B cell (primary cell): ENCODE measurements at regions not wholly inside any gene's neighbourhood (a gene's known extent, or its start where the extent isn't known, plus 50 kb on each side); places are given as distances from the start of the nearest gene placed in this dataset.

Experiments used
- ATAC-seq: fragments of 200-7000 bp; cut with Tn5 transposase; one replicate; pipeline ENCODE4 v1.10.0; 2021; ENCODE audit warnings: low read depth, mild to moderate bottlenecking, moderate number of reproducible peaks, moderate library complexity
- CTCF ChIA-PET: fragments of 350-600 bp; sonication (Branson Sonifier 250); formaldehyde crosslinking; loops from one replicate; lab custom pipeline; 2021; ENCODE audit warnings: antibody characterized with exemption, inconsistent platforms; lab: Charles Lee
- POLR2A ChIA-PET: fragments of 350-600 bp; sonication (Branson Sonifier 250); formaldehyde crosslinking; loops from one replicate; lab custom pipeline; 2021; ENCODE audit warnings: antibody characterized with exemption; lab: Charles Lee
- DNase-seq: peaks from one replicate; pipeline ENCODE4 v3.0.0; 2013
- H2AFZ ChIP-seq: 2 replicates; pipeline ENCODE4 v1.6.1; 2012; ENCODE audit warnings: mild to moderate bottlenecking, low read depth, low read length; ENCODE audit not compliant: insufficient read depth, poor library complexity, severe bottlenecking
- H3K27ac ChIP-seq, 2 donors: 1 replicate in 1 of 2; 2 replicates in 1 of 2; pipeline ENCODE4 v1.5.1; 2012 to 2013; ENCODE audit warnings: low read length in 2 of 2, mild to moderate bottlenecking in 2 of 2, moderate library complexity in 1 of 2
- H3K27me3 ChIP-seq, 4 experiments: fragments of 200-600 bp in 1 of 4; sonication (generic) in 1 of 4; replicated peaks in 1 of 4; 1 replicate in 2 of 4; 2 replicates in 2 of 4; pipeline versions ENCODE4 v1.6.1 to v1.7.0; 2013 to 2016; ENCODE audit warnings: low read length in 3 of 4, mild to moderate bottlenecking in 2 of 4, mixed read lengths in 1 of 4, moderate library complexity in 1 of 4; ENCODE audit not compliant: insufficient read depth in 4 of 4, control insufficient read depth in 3 of 4; ENCODE audit errors: control extremely low read depth in 1 of 4
- H3K36me3 ChIP-seq, 2 experiments: replicated peaks in 1 of 2; 1 replicate in 1 of 2; 2 replicates in 1 of 2; pipeline versions ENCODE4 v1.6.1 to v1.7.1; 2013; ENCODE audit warnings: low read length in 1 of 2; ENCODE audit not compliant: insufficient read depth in 2 of 2, control insufficient read depth in 1 of 2; ENCODE audit errors: control extremely low read depth in 1 of 2, extremely low read depth in 1 of 2
- H3K4me1 ChIP-seq, 2 donors: fragments of 200-600 bp in 1 of 2; sonication (generic) in 1 of 2; 1 replicate in 1 of 2; 2 replicates in 1 of 2; pipeline versions ENCODE4 v1.5.1 to v1.6.1; 2013 to 2017; ENCODE audit warnings: low read length in 2 of 2; ENCODE audit not compliant: control insufficient read depth in 2 of 2, insufficient read depth in 2 of 2
- H3K4me2 ChIP-seq: replicated peaks from 2 replicates; pipeline ENCODE3; 2012; ENCODE audit warnings: mild to moderate bottlenecking, low read depth, low read length; ENCODE audit not compliant: poor library complexity, severe bottlenecking
- H3K4me3 ChIP-seq, 5 experiments: fragments of 200-600 bp in 1 of 5; sonication (generic) in 1 of 5; 1 replicate in 3 of 5; 2 replicates in 2 of 5; pipeline versions ENCODE4 v1.5.1 to v1.7.0; 2011 to 2016; ENCODE audit warnings: low read length in 4 of 5, mild to moderate bottlenecking in 4 of 5, low read depth in 2 of 5, control low read depth in 1 of 5, moderate library complexity in 1 of 5; ENCODE audit not compliant: insufficient read depth in 1 of 5; ENCODE audit errors: control extremely low read depth in 1 of 5, extremely low read depth in 1 of 5
- H3K79me2 ChIP-seq: fragments of 200-600 bp; sonication (generic); one replicate; pipeline ENCODE4 v1.6.0; 2016; ENCODE audit warnings: low read length; ENCODE audit not compliant: control insufficient read depth, insufficient read depth
- H3K9ac ChIP-seq: fragments of 200-600 bp; sonication (generic); 2 replicates; pipeline ENCODE4 v1.6.1; 2017; ENCODE audit warnings: mild to moderate bottlenecking, low read length, moderate library complexity
- H3K9me3 ChIP-seq, 3 donors: one replicate each; pipeline versions ENCODE4 v1.6.1 to v1.7.1; 2013; ENCODE audit warnings: low read length in 2 of 3; ENCODE audit not compliant: control insufficient read depth in 2 of 3, insufficient read depth in 1 of 3; ENCODE audit errors: control extremely low read depth in 1 of 3
- H4K20me1 ChIP-seq: 2 replicates; pipeline ENCODE4 v1.6.0; 2012; ENCODE audit warnings: mild to moderate bottlenecking, low read length; ENCODE audit not compliant: insufficient read depth, control insufficient read depth, poor library complexity, severe bottlenecking
- H3K27ac Mint-ChIP-seq: one replicate; pipeline ENCODE4 v1.8.0; 2021; ENCODE audit warnings: mixed read lengths
- H3K27me3 Mint-ChIP-seq: one replicate; pipeline ENCODE4 v1.8.0; 2021; ENCODE audit warnings: mixed read lengths
- H3K4me1 Mint-ChIP-seq: one replicate; pipeline ENCODE4 v1.8.0; 2021; ENCODE audit warnings: mixed read lengths
- H3K4me3 Mint-ChIP-seq: one replicate; pipeline ENCODE4 v1.8.0; 2021; ENCODE audit warnings: mixed read lengths
- H3K9me3 Mint-ChIP-seq: one replicate; pipeline ENCODE4 v1.8.0; 2022; ENCODE audit warnings: mixed read lengths; ENCODE audit not compliant: insufficient read depth
- EZH2 ChIP-seq: IDR thresholded peaks from 2 replicates; pipeline ENCODE4 v1.6.1; 2012; ENCODE audit warnings: borderline replicate concordance, low read depth, mild to moderate bottlenecking, moderate library complexity, low read length; ENCODE audit not compliant: insufficient read depth, poor library complexity, severe bottlenecking
- intact Hi-C: fragments of 100-400 bp; cut with micrococcal nuclease; formaldehyde crosslinking; loops from one replicate; pipeline ENCODE4 v1.10.0; 2022
- TF ChIP-seq, protein P1 (sequence below): fragments of 200-600 bp; IDR thresholded peaks from one replicate; pipeline ENCODE4 v1.8.0; 2022; ENCODE audit warnings: antibody characterized with exemption, mild to moderate bottlenecking

DNA sequence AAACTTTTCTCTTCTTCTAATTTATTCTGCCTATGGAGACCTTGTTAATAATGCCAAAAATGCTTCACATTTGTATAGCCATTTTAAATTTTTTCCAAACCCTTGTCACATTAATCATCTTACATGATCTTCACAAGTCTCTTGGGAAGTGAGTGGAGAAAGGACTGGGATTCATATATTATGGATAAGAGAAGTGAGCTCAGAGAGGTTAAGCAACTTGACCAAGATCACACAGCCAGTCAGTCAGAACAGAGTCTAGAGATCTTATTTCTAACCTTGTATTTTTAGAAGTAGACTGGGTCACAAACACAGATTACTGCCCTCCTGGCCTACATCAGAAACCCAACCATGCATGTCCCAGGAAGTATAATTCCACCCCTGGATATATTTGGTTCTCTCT is 218.0 kb upstream of the ADRA1B start:
- intact Hi-C loops = no loop called here
- H3K9ac ChIP-seq = no peak overlapping the region
- H3K27me3 ChIP-seq = no peaks in the 10 kb centered on the region
- H3K4me2 ChIP-seq = no peak overlapping the region
- ATAC-seq (no peak), DNase-seq (no peak)
- H3K4me3 ChIP-seq = no peak overlapping the region
- POLR2A ChIA-PET = no interaction called here
- H3K79me2 ChIP-seq = no peaks in the 10 kb centered on the region
- H4K20me1 ChIP-seq = no peaks in the 10 kb centered on the region
- H3K27me3 Mint-ChIP-seq = peaks cover 10% of the 10 kb centered on the region
- no peaks in the 10 kb centered on the region for H3K9me3 ChIP-seq
- no peak overlapping the region for H3K27ac ChIP-seq
- H2AFZ ChIP-seq = no peak overlapping the region
- H3K4me3 Mint-ChIP-seq = no peak overlapping the region
- no peaks in the 10 kb centered on the region for H3K36me3 ChIP-seq
- H3K4me1 Mint-ChIP-seq = peaks cover 4% of the 10 kb centered on the region
- CTCF ChIA-PET = no interaction called here
- H3K27ac Mint-ChIP-seq = no peak overlapping the region
- H3K9me3 Mint-ChIP-seq = no peaks in the 10 kb centered on the region
- TF ChIP-seq EZH2 = no peak
- TF ChIP-seq, protein P1, sequence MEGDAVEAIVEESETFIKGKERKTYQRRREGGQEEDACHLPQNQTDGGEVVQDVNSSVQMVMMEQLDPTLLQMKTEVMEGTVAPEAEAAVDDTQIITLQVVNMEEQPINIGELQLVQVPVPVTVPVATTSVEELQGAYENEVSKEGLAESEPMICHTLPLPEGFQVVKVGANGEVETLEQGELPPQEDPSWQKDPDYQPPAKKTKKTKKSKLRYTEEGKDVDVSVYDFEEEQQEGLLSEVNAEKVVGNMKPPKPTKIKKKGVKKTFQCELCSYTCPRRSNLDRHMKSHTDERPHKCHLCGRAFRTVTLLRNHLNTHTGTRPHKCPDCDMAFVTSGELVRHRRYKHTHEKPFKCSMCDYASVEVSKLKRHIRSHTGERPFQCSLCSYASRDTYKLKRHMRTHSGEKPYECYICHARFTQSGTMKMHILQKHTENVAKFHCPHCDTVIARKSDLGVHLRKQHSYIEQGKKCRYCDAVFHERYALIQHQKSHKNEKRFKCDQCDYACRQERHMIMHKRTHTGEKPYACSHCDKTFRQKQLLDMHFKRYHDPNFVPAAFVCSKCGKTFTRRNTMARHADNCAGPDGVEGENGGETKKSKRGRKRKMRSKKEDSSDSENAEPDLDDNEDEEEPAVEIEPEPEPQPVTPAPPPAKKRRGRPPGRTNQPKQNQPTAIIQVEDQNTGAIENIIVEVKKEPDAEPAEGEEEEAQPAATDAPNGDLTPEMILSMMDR = no peak
- no peaks in the 10 kb centered on the region for H3K4me1 ChIP-seq

DNA sequence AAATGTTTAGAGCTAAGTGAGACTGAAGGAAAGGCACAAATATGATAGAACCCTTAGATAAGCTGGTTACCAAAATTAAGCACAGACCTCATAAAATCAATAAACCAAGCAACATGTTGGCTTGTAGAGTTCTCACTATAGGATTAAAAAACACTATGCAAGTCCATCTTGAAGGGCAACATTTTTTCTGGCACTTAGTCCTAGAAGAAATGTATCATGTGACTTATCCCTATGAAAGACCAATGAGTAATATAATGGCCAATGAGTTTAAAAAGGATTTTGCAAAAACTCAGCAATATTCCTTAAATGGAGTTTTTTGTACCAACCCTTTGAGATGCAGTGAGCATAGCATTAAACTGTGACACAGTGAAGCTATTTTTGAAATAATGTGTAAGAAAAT is 216.3 kb upstream of the ADRA1B start:
- H3K27ac Mint-ChIP-seq = no peak overlapping the region
- peaks cover 4% of the 10 kb centered on the region for H3K4me1 Mint-ChIP-seq
- POLR2A ChIA-PET = no interaction called here

More for the DNA sequence above, 216.3 kb upstream of the ADRA1B start:
- ATAC-seq (no peak), DNase-seq (no peak)
- CTCF ChIA-PET = no interaction called here
- Mint-ChIP-seq H3K9me3 (no peaks in the 10 kb centered on the region), H3K27me3 (peaks cover 20% of the 10 kb centered on the region), H3K4me3 (no peak overlapping the region)
- no peak overlapping the region for H3K27ac ChIP-seq
- no peaks in the 10 kb centered on the region for H3K79me2 ChIP-seq
- no peak overlapping the region for H3K4me3 ChIP-seq
- H4K20me1 ChIP-seq = no peaks in the 10 kb centered on the region
- no peak overlapping the region for H2AFZ ChIP-seq
- no peaks in the 10 kb centered on the region for H3K36me3 ChIP-seq
- intact Hi-C loops = no loop called here
- H3K9me3 ChIP-seq = no peaks in the 10 kb centered on the region
- H3K9ac ChIP-seq = no peak overlapping the region
- H3K27me3 ChIP-seq = no peaks in the 10 kb centered on the region
- no peaks in the 10 kb centered on the region for H3K4me1 ChIP-seq
- H3K4me2 ChIP-seq = no peak overlapping the region
- TF ChIP-seq, protein P1 = no peak
- no peak for TF ChIP-seq EZH2
